ENCODE measurements at regions not wholly inside any gene's neighbourhood (a gene's known extent, or its start where the extent isn't known, plus 50 kb on each side); places are given as distances from the start of the nearest gene placed in this dataset.

GRCh38 chr5:111582451-111582850 lies 70.1 kb upstream of the STARD4 start:
- TF ChIP-seq, protein P1, sequence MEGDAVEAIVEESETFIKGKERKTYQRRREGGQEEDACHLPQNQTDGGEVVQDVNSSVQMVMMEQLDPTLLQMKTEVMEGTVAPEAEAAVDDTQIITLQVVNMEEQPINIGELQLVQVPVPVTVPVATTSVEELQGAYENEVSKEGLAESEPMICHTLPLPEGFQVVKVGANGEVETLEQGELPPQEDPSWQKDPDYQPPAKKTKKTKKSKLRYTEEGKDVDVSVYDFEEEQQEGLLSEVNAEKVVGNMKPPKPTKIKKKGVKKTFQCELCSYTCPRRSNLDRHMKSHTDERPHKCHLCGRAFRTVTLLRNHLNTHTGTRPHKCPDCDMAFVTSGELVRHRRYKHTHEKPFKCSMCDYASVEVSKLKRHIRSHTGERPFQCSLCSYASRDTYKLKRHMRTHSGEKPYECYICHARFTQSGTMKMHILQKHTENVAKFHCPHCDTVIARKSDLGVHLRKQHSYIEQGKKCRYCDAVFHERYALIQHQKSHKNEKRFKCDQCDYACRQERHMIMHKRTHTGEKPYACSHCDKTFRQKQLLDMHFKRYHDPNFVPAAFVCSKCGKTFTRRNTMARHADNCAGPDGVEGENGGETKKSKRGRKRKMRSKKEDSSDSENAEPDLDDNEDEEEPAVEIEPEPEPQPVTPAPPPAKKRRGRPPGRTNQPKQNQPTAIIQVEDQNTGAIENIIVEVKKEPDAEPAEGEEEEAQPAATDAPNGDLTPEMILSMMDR (IDR thresholded peaks at IDR 0.05): no peak
- no peak for TF ChIP-seq EZH2 (IDR thresholded peaks at IDR 0.05)
- no peak for TF ChIP-seq EZH2phosphoT487 (IDR thresholded peaks at IDR 0.05)
